GM18867 (cell line): ENCODE measurements at regions not wholly inside any gene's neighbourhood (a gene's known extent, or its start where the extent isn't known, plus 50 kb on each side); places are given as distances from the start of the nearest gene placed in this dataset.
A peak's percentile ranks its signal among the peaks of the same experiment; 100 is the strongest.
"Not testable (repeated sequence)": the region's sequence is repeated elsewhere in the genome, so short reads cannot be mapped to it uniquely, and the experiment has no call there.

Source experiments
- ATAC-seq: cut with Tn5 transposase; IDR thresholded peaks from one replicate; pipeline ENCODE4 v1.9.1; 2021; ENCODE audit warnings: mild to moderate bottlenecking, moderate library complexity; ENCODE audit not compliant: unreplicated experiment

DNA sequence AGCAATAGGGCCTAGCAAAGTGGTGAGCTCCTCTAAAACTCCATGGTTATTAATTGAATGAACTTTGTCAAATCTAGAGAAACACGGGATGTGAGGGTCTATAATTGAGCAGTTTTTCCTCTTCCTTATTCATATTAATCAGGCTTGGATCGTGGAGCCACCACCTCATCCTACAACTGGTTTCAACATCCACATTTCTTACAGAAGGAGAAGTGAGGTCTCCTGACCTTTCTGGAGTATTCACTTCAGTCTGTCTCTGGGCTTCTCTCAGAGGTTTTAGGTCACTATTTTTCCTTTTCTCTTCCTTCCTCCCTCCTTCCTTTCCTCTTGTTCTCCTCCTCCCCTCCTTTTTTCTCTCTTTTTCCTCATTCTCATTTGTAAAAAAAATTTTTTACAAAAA is 177.3 kb upstream of the ACTBL2 start:
- ATAC-seq: no peak

GRCh38 chr5:57658018-57658417 is 175.4 kb upstream of the ACTBL2 start:
- no peak for ATAC-seq

DNA sequence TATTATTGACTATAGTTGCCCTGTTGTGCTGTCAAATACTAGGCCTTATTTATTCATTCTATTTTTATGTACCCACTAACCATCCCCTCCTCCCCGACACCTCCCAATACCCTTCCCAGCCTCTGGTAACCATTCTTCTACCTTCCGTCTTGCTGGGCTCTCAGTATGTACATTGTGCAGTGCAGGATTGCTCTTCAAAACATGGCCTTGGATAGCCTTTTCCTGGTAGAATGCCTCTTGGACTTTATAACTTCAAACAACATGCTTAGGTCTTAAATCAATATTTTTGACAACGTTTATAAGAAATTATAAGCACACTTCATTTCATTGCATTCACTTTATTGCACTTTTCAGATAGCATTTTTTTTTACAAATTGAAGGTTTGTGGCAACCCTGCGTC is 172.6 kb upstream of the ACTBL2 start:
- no peak for ATAC-seq

DNA sequence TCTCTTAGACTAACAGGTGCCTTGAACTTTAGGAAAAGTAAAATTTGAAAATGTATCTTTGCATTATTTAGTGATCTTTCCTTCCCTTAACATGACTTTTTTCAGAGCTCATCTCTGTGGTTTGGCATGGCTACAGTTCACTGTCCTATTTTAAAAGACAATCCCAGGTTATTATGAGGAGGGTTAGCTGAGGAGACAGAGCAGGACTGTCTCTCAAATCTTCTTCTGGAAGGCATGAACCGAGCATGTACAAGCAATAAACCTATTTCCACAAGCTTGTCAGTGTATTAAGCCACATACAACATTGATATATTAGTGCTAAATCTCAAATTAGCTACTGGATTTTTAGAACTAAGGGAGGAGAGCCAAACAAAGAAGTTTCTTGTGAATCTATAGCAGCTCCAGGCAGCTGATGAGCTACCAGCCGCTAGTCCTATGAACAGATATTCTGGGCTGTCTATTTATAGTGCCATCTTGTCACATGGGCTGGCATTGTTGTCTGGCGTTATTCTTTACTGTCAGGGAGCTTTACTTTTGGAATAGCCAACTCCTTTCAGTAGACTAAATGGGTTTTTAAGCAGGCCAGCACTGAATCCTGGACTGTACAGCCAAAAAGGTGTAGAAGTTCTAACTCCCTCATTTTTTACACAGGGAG is 171.2 kb upstream of the ACTBL2 start:
- ATAC-seq: no peak

- ATAC-seq: no peak
Observed at GRCh38 chr5:57651127-57651526, 168.5 kb upstream of the ACTBL2 start.

DNA sequence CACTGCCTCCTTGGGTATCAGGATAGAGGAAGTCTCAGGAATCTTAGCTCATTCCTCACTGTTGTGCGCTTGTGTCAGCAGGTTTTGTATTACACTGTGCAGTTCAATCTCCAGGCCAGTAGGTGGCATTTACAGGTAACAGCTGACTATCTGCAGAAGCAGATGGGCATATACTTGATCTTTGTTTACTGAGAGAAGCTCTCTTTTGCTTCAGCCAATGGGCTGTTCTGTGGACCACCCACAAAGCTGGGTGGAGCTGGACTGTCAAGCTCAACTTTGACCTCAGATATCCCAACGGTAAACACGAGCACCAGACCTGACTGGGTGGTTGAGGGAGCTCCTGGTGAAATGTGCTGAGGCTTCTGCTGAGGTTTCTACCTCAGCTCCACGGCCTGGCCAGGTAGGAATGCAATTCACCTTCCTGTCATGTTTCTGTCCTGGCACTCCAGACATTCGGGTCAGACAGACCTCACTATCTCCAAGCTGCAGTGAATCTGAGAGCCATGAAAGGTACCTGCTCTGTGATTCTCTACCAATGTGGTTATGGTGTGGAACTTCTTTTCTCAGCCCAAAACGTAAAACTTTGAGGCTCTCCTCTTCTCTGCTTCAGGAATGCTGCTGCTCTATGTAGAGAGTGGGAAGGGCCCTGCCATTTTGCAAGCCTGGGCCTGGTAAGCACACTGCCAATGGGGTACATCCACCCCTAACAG is 167.9 kb upstream of the ACTBL2 start:
- ATAC-seq: peak; percentile 99

DNA sequence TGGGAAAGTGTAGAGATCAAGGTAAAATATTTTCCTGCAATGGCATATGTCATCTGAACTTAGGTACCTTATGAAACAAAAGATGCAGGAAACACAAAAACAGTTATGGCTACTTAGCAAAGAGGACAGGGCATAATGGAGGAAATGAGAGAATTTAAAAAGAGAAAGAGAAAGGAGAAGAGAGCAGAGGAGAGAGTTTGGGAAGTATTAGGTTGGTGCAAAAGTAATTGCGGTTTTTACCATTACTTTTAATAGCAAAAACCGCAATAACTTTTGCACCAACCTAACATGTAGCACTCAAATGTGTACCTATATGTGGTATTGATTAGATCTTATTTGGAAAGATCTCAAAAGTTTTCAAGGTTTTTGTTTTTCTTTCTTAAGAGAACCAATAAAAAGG is 160.1 kb upstream of the ACTBL2 start:
- no peak for ATAC-seq

DNA sequence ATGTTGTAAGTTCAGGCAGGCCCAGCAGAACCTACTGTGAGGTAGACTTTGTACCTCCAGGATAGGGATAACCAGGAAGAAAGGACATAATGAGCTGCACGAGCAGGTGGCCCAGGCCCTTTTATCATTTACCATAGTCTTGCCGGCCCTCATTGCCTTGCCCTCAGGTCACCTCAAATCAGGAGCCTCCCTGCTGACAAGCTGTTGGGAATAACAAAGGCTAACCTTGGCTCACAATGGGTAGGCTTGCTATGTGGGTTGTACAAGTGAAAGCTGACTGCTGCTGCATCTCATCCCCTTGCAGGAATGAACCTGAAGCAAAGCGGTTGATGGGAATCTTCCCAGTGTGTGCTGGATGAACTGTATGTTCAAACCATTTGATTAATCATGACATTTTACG is 159.5 kb upstream of the ACTBL2 start:
- ATAC-seq: no peak

- no peak for ATAC-seq
Observed at GRCh38 chr5:57635146-57635777, 152.7 kb upstream of the ACTBL2 start.

DNA sequence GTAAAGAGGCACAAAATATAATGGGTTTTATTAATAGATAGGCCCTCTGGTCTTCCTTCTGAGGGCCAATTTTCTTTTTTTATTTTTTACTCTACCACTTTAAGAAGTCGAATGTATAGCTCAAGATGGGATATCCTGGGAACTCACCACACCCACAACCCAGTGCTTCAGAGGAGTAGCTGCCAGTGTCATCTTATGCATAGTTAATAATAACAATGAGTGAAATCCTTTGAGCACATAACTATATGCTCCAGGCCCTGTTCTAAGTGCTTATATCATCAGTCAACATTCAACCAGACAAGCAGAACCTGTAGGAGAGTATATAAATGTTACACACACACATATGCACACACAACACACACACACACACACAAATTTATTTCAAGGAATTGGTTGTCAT is 150.3 kb upstream of the ACTBL2 start:
- ATAC-seq: no peak

DNA sequence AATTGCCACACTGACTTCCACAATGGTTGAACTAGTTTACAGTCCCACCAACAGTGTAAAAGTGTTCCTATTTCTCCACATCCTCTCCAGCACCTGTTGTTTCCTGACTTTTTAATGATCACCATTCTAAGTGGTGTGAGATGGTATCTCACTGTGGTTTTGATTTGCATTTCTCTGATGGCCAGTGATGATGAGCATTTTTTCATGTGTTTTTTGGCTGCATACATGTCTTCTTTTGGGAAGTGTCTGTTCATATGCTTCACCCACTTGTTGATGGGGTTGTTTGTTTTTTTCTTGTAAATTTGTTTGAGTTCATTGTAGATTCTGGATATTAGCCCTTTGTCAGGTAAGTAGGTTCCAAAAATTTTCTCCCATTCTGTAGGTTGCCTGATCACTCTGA is 148.5 kb upstream of the ACTBL2 start:
- ATAC-seq: not testable (repeated sequence)

DNA sequence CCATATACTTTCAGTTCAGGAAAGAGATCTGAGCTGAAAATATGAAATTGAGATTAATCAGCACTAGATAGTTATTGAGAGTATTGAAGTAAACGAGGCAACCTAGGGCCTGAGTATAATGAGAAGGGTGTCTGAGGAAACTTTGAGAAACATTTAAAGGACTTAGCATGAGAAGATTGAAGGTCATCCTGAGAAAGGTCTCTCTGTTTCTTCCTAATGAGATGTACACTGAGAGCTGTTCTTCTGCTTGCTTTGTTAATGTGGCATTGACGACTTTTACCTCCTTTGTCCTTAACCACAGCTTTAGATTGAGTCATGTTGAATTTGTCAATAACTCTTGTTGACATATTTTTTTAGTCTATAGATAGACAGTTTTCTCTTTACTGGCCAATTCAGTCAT is 145.1 kb upstream of the ACTBL2 start:
- ATAC-seq: no peak

- no peak for ATAC-seq
Observed at GRCh38 chr5:57626703-57627102, 144.1 kb upstream of the ACTBL2 start.

GRCh38 chr5:57621624-57622023 is 139.0 kb upstream of the ACTBL2 start:
- ATAC-seq: no peak

- no peak for ATAC-seq
Observed at GRCh38 chr5:57618767-57619381, 136.3 kb upstream of the ACTBL2 start.

DNA sequence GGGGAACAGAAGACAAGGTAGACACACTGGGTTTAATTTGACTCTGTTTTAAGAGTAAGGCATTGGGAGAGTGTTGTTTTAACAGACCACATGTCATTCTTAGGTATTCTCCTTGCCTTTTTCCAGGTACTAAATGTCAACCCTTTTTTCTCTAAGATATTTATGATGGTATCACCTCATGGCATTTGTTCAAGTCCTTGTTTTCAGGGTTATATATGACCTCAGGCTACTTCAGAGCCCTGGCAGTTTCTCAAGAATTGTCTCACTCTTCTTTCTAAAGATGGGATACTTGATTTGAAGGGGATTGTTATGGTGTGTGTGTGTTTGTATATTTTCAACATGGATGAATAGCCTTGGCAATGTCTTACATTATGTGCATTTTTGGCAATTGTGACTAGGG is 131.1 kb upstream of the ACTBL2 start:
- ATAC-seq: no peak

DNA sequence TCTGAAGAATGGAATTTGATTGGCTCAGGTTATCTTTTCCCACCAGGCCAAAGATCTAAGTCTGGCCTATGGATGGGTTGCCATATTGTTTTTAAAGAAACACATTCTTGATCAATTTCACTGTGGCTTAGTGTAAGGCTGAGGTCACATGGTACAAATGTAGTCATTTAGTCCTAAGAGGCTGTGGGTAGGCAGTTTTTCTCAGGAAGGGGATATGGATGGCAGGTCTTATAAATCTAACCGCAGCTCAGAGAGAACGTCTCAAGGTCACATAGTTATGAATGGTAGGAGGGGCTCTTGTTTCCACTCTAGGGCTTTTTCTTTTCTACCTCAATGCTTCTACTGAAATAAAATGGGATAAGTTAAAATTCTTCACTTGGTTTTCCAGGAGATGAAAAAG is 128.6 kb upstream of the ACTBL2 start:
- no peak for ATAC-seq

DNA sequence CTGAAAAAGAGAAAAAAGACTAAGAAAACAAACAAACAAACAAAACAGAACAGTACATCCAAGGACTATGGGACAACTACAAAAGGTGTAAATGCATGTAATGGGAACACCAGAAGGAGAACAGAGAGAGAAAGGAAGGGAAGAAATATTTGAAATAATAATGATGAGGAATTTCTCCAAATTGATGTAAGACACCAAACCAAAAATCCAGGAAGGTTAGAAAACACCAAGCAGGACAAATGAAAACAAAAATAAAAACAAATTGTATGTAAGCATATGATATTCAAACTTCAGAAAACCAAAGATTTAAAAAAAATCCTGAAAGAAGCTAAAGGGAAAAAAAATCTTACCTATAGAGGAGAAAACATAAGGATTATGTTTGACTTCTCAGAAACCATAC is 125.9 kb upstream of the ACTBL2 start:
- no peak for ATAC-seq

- no peak for ATAC-seq
Observed at GRCh38 chr5:57601996-57602395, 119.4 kb upstream of the ACTBL2 start.

DNA sequence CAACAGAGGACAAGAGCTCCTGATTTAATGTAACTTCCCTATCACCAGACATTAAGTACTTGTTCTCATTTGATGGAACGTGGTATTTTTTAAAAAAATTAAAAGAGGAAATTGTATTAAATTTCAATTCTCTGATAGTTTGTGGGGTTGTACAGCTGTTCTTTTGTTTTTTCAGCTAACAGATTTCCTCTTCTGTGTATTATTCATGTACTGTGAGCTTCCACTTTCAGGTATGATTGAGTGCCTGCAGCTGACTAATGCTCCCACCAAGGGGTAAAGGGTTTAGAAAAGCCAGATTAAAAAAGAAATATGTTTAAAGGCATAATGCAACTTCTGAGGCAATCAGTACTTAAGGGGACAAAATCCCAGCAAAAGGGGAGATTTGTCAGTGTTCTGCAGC is 117.7 kb upstream of the ACTBL2 start:
- ATAC-seq: no peak

GRCh38 chr5:57598756-57599155 is 116.1 kb upstream of the ACTBL2 start:
- ATAC-seq: no peak

GRCh38 chr5:57598097-57598496 is 115.5 kb upstream of the ACTBL2 start:
- ATAC-seq: no peak
